OCI-LY1 (cell line): ENCODE measurements at regions not wholly inside any gene's neighbourhood (a gene's known extent, or its start where the extent isn't known, plus 50 kb on each side); places are given as distances from the start of the nearest gene placed in this dataset.

ENCODE experiments used
- EZH2 ChIP-seq: fragments of 200-600 bp; sonication (generic), shearing (Covaris generic); IDR thresholded peaks from 2 replicates; pipeline ENCODE4 v1.8.0; 2017; ENCODE audit warnings: borderline replicate concordance, mixed run types, mild to moderate bottlenecking, antibody characterized with exemption, low read length, moderate library complexity, mixed read lengths
- TF ChIP-seq, protein P1 (sequence below): fragments of 200-600 bp; sonication (generic), shearing (Covaris generic); IDR thresholded peaks from 2 replicates; pipeline ENCODE4 v1.5.1; 2017; ENCODE audit warnings: mild to moderate bottlenecking, antibody characterized with exemption, low read length, moderate library complexity, mixed read lengths

DNA sequence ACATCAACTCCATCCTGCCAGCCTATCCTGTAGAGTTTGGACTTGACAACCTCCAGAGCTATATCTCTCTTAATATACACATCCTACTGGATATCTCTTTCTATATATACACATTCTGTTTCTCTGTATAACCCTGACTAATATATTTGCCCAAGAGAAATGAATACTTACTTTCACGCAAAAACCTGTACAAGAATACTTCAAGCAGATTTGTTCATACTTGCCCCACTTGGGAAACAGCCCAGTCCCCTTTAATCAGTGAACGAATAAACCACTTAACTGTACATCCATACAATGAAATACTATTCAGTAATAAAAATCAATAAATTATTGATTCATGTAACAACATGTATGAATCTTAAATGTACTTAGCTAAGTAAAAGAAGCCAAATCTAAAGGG is 251.1 kb upstream of the PHYHIPL start:
- TF ChIP-seq, protein P1, sequence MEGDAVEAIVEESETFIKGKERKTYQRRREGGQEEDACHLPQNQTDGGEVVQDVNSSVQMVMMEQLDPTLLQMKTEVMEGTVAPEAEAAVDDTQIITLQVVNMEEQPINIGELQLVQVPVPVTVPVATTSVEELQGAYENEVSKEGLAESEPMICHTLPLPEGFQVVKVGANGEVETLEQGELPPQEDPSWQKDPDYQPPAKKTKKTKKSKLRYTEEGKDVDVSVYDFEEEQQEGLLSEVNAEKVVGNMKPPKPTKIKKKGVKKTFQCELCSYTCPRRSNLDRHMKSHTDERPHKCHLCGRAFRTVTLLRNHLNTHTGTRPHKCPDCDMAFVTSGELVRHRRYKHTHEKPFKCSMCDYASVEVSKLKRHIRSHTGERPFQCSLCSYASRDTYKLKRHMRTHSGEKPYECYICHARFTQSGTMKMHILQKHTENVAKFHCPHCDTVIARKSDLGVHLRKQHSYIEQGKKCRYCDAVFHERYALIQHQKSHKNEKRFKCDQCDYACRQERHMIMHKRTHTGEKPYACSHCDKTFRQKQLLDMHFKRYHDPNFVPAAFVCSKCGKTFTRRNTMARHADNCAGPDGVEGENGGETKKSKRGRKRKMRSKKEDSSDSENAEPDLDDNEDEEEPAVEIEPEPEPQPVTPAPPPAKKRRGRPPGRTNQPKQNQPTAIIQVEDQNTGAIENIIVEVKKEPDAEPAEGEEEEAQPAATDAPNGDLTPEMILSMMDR = no peak
- TF ChIP-seq EZH2 = no peak
